H9 (cell line): ENCODE measurements at regions not wholly inside any gene's neighbourhood (a gene's known extent, or its start where the extent isn't known, plus 50 kb on each side); places are given as distances from the start of the nearest gene placed in this dataset.

Experiments used
- DNase-seq: peaks from one replicate; pipeline ENCODE4 v3.0.0-alpha.2; 2017
- H2AFZ ChIP-seq: one replicate; pipeline ENCODE4 v1.6.1; 2013; ENCODE audit warnings: mild to moderate bottlenecking, low read length, control low read depth, moderate library complexity
- H2AK5ac ChIP-seq: 2 replicates; pipeline ENCODE4 v1.6.1; 2013; ENCODE audit warnings: low read length, control low read depth, mixed read lengths; ENCODE audit not compliant: insufficient read length
- H2BK120ac ChIP-seq: one replicate; pipeline ENCODE4 v1.6.1; 2013; ENCODE audit warnings: low read depth, mild to moderate bottlenecking, low read length, control low read depth, inconsistent platforms; ENCODE audit not compliant: poor library complexity, severe bottlenecking
- H2BK12ac ChIP-seq: 2 replicates; pipeline ENCODE4 v1.6.1; 2013; ENCODE audit warnings: low read length, control low read depth, mixed read lengths, low read depth; ENCODE audit not compliant: insufficient read length
- H2BK15ac ChIP-seq: 2 replicates; pipeline ENCODE4 v1.6.1; 2013; ENCODE audit warnings: low read depth, low read length, control low read depth
- H2BK20ac ChIP-seq: one replicate; pipeline ENCODE4 v1.6.1; 2013; ENCODE audit warnings: low read depth, mild to moderate bottlenecking, low read length, control low read depth, inconsistent platforms; ENCODE audit not compliant: poor library complexity, severe bottlenecking
- H2BK5ac ChIP-seq: 2 replicates; pipeline ENCODE4 v1.6.1; 2013; ENCODE audit warnings: low read length, control low read depth, mixed read lengths; ENCODE audit not compliant: insufficient read length
- H3K14ac ChIP-seq: 2 replicates; pipeline ENCODE4 v1.6.1; 2013; ENCODE audit warnings: low read length, control low read depth; ENCODE audit not compliant: insufficient read depth
- H3K18ac ChIP-seq: 2 replicates; pipeline ENCODE4 v1.6.1; 2013; ENCODE audit warnings: low read depth, mild to moderate bottlenecking, mixed read lengths, low read length, control low read depth; ENCODE audit not compliant: insufficient read length
- H3K23ac ChIP-seq: 2 replicates; pipeline ENCODE4 v1.6.1; 2013; ENCODE audit warnings: low read length, control low read depth, mixed read lengths, low read depth; ENCODE audit not compliant: insufficient read length
- H3K23me2 ChIP-seq: 2 replicates; pipeline ENCODE4 v1.6.1; 2013; ENCODE audit warnings: low read depth, mild to moderate bottlenecking, mixed read lengths, low read length, control low read depth; ENCODE audit not compliant: insufficient read length, poor library complexity, severe bottlenecking
- H3K27ac ChIP-seq: 2 replicates; pipeline ENCODE4 v1.5.1; 2013; ENCODE audit warnings: low read length, control low read depth, mixed read lengths, low read depth; ENCODE audit not compliant: insufficient read length
- H3K27me3 ChIP-seq: 2 replicates; pipeline ENCODE4 v1.6.1; 2013; ENCODE audit warnings: low read length, control low read depth, inconsistent platforms; ENCODE audit not compliant: insufficient read depth
- H3K4ac ChIP-seq: 2 replicates; pipeline ENCODE4 v1.6.1; 2013; ENCODE audit warnings: low read depth, mild to moderate bottlenecking, control low read depth, inconsistent platforms, low read length, moderate library complexity
- H3K4me1 ChIP-seq: 2 replicates; pipeline ENCODE4 v1.6.1; 2013; ENCODE audit warnings: low read length, control low read depth, inconsistent platforms; ENCODE audit not compliant: insufficient read depth
- H3K4me2 ChIP-seq: 2 replicates; pipeline ENCODE4 v1.6.1; 2013; ENCODE audit warnings: low read length, control low read depth, mixed read lengths; ENCODE audit not compliant: insufficient read length, insufficient read depth
- H3K56ac ChIP-seq: 2 replicates; pipeline ENCODE4 v1.6.1; 2013; ENCODE audit warnings: low read depth, mild to moderate bottlenecking, mixed read lengths, low read length, control low read depth; ENCODE audit not compliant: insufficient read length
- H3K79me1 ChIP-seq: 2 replicates; pipeline ENCODE4 v1.6.1; 2013; ENCODE audit warnings: low read depth, mild to moderate bottlenecking, moderate library complexity, low read length, control low read depth, inconsistent platforms; ENCODE audit not compliant: insufficient read depth, poor library complexity, severe bottlenecking
- H3K79me2 ChIP-seq: 2 replicates; pipeline ENCODE4 v1.6.1; 2013; ENCODE audit warnings: low read length, control low read depth, inconsistent platforms; ENCODE audit not compliant: insufficient read depth
- H3K9ac ChIP-seq: 2 replicates; pipeline ENCODE4 v1.6.1; 2013; ENCODE audit warnings: low read length, control low read depth, mixed read lengths; ENCODE audit not compliant: insufficient read length; ENCODE audit errors: extremely low read depth
- H3K9me3 ChIP-seq: one replicate; pipeline ENCODE4 v1.6.1; 2013; ENCODE audit warnings: low read depth, low read length, inconsistent platforms; ENCODE audit not compliant: control insufficient read depth
- H3T11ph ChIP-seq: one replicate; pipeline ENCODE4 v1.6.1; 2013; ENCODE audit warnings: mild to moderate bottlenecking, low read length, control low read depth, inconsistent platforms
- H4K20me1 ChIP-seq: one replicate; pipeline ENCODE4 v1.6.1; 2013; ENCODE audit not compliant: control insufficient read depth, insufficient read length, insufficient read depth
- H4K5ac ChIP-seq: 2 replicates; pipeline ENCODE4 v1.6.1; 2013; ENCODE audit warnings: low read depth, mild to moderate bottlenecking, mixed read lengths, low read length, control low read depth; ENCODE audit not compliant: insufficient read length
- H4K8ac ChIP-seq: replicated peaks from 2 replicates; pipeline ENCODE4 v1.6.1; 2013; ENCODE audit warnings: low read length, control low read depth, mixed read lengths, low read depth; ENCODE audit not compliant: insufficient read length
- H4K91ac ChIP-seq: 2 replicates; pipeline ENCODE4 v1.6.1; 2013; ENCODE audit warnings: low read depth, mild to moderate bottlenecking, moderate library complexity, mixed read lengths, low read length, control low read depth; ENCODE audit not compliant: insufficient read length
- H3K27ac Mint-ChIP-seq, 3 experiments: 2 replicates in 2 of 3; 3 replicates in 1 of 3; pipeline ENCODE4 v1.8.0; 2020 to 2021; ENCODE audit warnings: mixed read lengths in 3 of 3, mild to moderate bottlenecking in 1 of 3, moderate library complexity in 1 of 3
- H3K27me3 Mint-ChIP-seq: 2 replicates; pipeline ENCODE4 v1.8.0; 2021; ENCODE audit warnings: low read depth, mild to moderate bottlenecking, moderate library complexity, mixed read lengths
- H3K36me3 Mint-ChIP-seq, 3 experiments: 2 replicates in 2 of 3; 3 replicates in 1 of 3; pipeline ENCODE4 v1.8.0; 2020 to 2021; ENCODE audit warnings: low read depth in 3 of 3, mixed read lengths in 3 of 3; ENCODE audit not compliant: insufficient read depth in 1 of 3
- H3K4me1 Mint-ChIP-seq, 2 experiments: 2 replicates each; pipeline ENCODE4 v1.8.0; 2020; ENCODE audit warnings: mixed read lengths in 2 of 2
- H3K4me3 Mint-ChIP-seq, 2 experiments: 2 replicates in 1 of 2; 3 replicates in 1 of 2; pipeline ENCODE4 v1.8.0; 2020 to 2021; ENCODE audit warnings: mild to moderate bottlenecking in 2 of 2, mixed read lengths in 2 of 2, moderate library complexity in 1 of 2
- H3K9me3 Mint-ChIP-seq, 2 experiments: 2 replicates in 1 of 2; 3 replicates in 1 of 2; pipeline ENCODE4 v1.8.0; 2020; ENCODE audit warnings: mild to moderate bottlenecking in 2 of 2, mixed read lengths in 2 of 2, moderate library complexity in 1 of 2
- CTCF ChIP-seq: fragments of 200-600 bp; sonication (generic); conservative IDR thresholded peaks from 3 replicates; pipeline ENCODE4 v1.8.0; 2021; ENCODE audit warnings: antibody characterized with exemption, mild to moderate bottlenecking
- WGBS: extraction: QIAGEN DNeasy Blood & Tissue Kit; methylation state at CpG from one replicate; pipeline ENCODE4 v1.1.7; 2013; ENCODE audit warnings: missing lambda C conversion rate, low lambda C conversion rate, mixed read lengths; ENCODE audit not compliant: insufficient read length; ENCODE audit errors: extremely low coverage; 5-methylcytosine and 5-hydroxymethylcytosine counted together

GRCh38 chr12:89185181-89185580 lies 167.1 kb downstream of the DUSP6 start:
- Mint-ChIP-seq H3K36me3 (peaks cover 0 to 10% (median 3%) of the 10 kb centered on the region in 3 experiments; a peak in 5 of 7 replicates), H3K27ac (no peak overlapping the region), H3K9me3 (peaks cover 10 to 11% of the 10 kb centered on the region in 2 experiments), H3K4me3 (no peak overlapping the region), H3K4me1 (peaks cover 1 to 2% of the 10 kb centered on the region in 2 experiments), H3K27me3 (no peaks in the 10 kb centered on the region)
- Histone ChIP-seq H3K14ac (no peak overlapping the region), H3T11ph (no peak overlapping the region), H3K79me1 (no peaks in the 10 kb centered on the region), H4K20me1 (no peaks in the 10 kb centered on the region), H3K4me1 (no peaks in the 10 kb centered on the region), H3K27ac (no peak overlapping the region), H2BK5ac (no peak overlapping the region), H2BK20ac (no peak overlapping the region), H3K79me2 (no peaks in the 10 kb centered on the region), H3K4ac (no peak overlapping the region), H3K4me2 (no peak overlapping the region), H4K8ac (no peak overlapping the region), H3K23me2 (no peaks in the 10 kb centered on the region), H2BK120ac (no peak overlapping the region), H3K9ac (no peak overlapping the region), H3K56ac (no peak overlapping the region), H3K9me3 (no peaks in the 10 kb centered on the region), H4K5ac (no peak overlapping the region), H3K18ac (no peak overlapping the region), H3K27me3 (no peaks in the 10 kb centered on the region), H2AK5ac (no peak overlapping the region), H2BK15ac (no peak overlapping the region), H2AFZ (no peak overlapping the region), H2BK12ac (no peak overlapping the region), H3K23ac (no peak overlapping the region), H4K91ac (no peak overlapping the region)
- no CpG with 5 or more reads among the region's 3 CpGs for WGBS
- no peak for TF ChIP-seq CTCF
- no peak for DNase-seq
